Ovary (tissue), 7 donors: ENCODE measurements at regions not wholly inside any gene's neighbourhood (a gene's known extent, or its start where the extent isn't known, plus 50 kb on each side); places are given as distances from the start of the nearest gene placed in this dataset.
"Not testable (repeated sequence)": the region's sequence is repeated elsewhere in the genome, so short reads cannot be mapped to it uniquely, and the experiment has no call there.

Experiments used
- DNase-seq, 5 donors: peaks; one replicate each; pipeline ENCODE4 v3.0.0-alpha.2; 2019 to 2020
- H3K27ac ChIP-seq, 2 donors: fragments of 200-600 bp; one replicate each; pipeline versions ENCODE4 v1.5.1 to v1.8.0; 2019 to 2022
- H3K27me3 ChIP-seq: fragments of 200-600 bp; one replicate; pipeline ENCODE4 v1.8.0; 2022
- H3K36me3 ChIP-seq: fragments of 200-600 bp; sonication (generic); one replicate; pipeline ENCODE4 v1.5.1; 2019
- H3K4me1 ChIP-seq: one replicate; pipeline ENCODE4 v1.8.1; 2013; ENCODE audit warnings: mild to moderate bottlenecking, moderate library complexity; ENCODE audit not compliant: insufficient read depth
- H3K4me3 ChIP-seq: fragments of 200-600 bp; sonication (generic); one replicate; pipeline ENCODE4 v1.5.1; 2017
- H3K9me3 ChIP-seq, 2 donors: fragments of 200-600 bp in 1 of 2; sonication (generic) in 1 of 2; one replicate each; pipeline versions ENCODE4 v1.5.1 to v1.8.1; 2013 to 2019; ENCODE audit warnings: mild to moderate bottlenecking in 1 of 2, moderate library complexity in 1 of 2
- EP300 ChIP-seq: sonication (generic); formaldehyde crosslinking; IDR thresholded peaks from one replicate; pipeline ENCODE4 v1.6.1; 2017; ENCODE audit warnings: antibody characterized with exemption
- POLR2A ChIP-seq: fragments of 450-650 bp; IDR thresholded peaks from one replicate; pipeline ENCODE4 v1.6.1; 2017; ENCODE audit warnings: antibody characterized with exemption, mild to moderate bottlenecking, moderate library complexity
- WGBS, 3 donors: extraction: QIAGEN DNeasy Blood & Tissue Kit in 1 of 3; methylation state at CpG; one replicate each; pipeline versions ENCODE4 v1.1.5 to v1.1.7; 2013 to 2017; 5-methylcytosine and 5-hydroxymethylcytosine counted together
- intact Hi-C, 4 donors: fragments of 100-400 bp; cut with DNase I; formaldehyde crosslinking; loops; one replicate each; pipeline versions ENCODE4 v1.11.0 to v1.15.1; 2022 to 2023
- TF ChIP-seq, protein P1 (sequence below), 3 donors: fragments of 450-650 bp in 2 of 3; fragments of 200-600 bp in 1 of 3; IDR thresholded peaks; one replicate each; pipeline versions ENCODE4 v1.5.1 to v1.8.0; 2016 to 2022; ENCODE audit warnings: antibody characterized with exemption in 3 of 3, mild to moderate bottlenecking in 1 of 3
- donor health status: DM: no; HTN: no; CAD: no; lungs with moderate emphysema.
- donor health status: DM: no; HTN: no; CAD: no.
- donor health status: Bipolar disorder and iron deficiency.
- donor health status: DM: no; HTN: no; CAD: no.
- donor health status: DM: yes; HTN: yes; CAD: no.

DNA sequence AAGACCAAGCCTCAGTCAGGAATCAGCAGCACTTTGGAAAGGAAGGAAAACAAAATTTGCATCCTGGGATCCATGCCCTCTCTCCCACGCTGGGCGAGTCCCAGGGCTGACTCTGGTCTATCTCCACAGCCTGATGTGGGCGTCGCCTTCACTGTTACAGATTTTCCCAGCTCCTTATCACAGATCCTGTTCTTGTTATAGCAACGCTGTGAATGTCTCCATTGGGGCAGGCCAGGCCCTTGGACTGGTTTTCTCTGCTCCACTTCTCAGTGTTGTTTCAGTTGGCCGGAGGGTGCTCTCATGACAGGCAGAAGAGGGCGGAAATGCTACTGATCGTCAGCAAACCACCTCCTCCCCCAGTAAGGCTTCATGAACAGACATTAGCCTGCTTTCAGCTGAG lies 127.9 kb upstream of the CDH11 start:
- H3K9me3 ChIP-seq = no peaks in the 10 kb centered on the region
- intact Hi-C loops = no loop called here
- no peak overlapping the region for H3K4me3 ChIP-seq
- no peaks in the 10 kb centered on the region for H3K36me3 ChIP-seq
- no peaks in the 10 kb centered on the region for H3K4me1 ChIP-seq
- H3K27ac ChIP-seq = peak overlapping the region; percentile 9 to 66
- WGBS, 3 donors = 6 to 17% (median 8%) methylated on average over 8 of the region's 8 CpGs
- H3K27me3 ChIP-seq = no peaks in the 10 kb centered on the region
- TF ChIP-seq, protein P1, sequence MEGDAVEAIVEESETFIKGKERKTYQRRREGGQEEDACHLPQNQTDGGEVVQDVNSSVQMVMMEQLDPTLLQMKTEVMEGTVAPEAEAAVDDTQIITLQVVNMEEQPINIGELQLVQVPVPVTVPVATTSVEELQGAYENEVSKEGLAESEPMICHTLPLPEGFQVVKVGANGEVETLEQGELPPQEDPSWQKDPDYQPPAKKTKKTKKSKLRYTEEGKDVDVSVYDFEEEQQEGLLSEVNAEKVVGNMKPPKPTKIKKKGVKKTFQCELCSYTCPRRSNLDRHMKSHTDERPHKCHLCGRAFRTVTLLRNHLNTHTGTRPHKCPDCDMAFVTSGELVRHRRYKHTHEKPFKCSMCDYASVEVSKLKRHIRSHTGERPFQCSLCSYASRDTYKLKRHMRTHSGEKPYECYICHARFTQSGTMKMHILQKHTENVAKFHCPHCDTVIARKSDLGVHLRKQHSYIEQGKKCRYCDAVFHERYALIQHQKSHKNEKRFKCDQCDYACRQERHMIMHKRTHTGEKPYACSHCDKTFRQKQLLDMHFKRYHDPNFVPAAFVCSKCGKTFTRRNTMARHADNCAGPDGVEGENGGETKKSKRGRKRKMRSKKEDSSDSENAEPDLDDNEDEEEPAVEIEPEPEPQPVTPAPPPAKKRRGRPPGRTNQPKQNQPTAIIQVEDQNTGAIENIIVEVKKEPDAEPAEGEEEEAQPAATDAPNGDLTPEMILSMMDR (IDR thresholded peaks at IDR 0.05) = no peak
- no peak for TF ChIP-seq POLR2A
- no peak for TF ChIP-seq EP300
- DNase-seq = peak; percentile 76 to 85 (median 80)

DNA sequence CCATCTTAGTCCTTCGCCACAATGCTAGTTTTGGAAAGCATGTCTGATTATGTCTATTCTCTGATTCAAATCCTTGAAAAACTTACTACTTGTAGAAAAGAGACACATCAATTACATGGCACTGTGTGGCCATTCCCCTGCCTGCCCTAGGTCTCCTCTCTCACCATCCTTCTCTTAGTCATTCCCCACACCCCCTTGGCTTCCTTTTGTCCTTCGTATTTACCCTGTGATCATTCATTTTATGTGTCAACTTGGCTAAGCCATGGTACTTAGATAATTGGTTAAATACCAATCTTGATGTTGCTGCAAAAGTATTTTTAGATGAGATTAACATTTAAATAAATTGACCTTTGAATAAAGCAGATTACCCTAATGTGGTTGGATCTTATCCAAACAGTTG lies 122.9 kb upstream of the CDH11 start:
- no peak for DNase-seq
- WGBS, 3 donors = 68 to 75% (median 73%) methylated on average over 2 of the region's 2 CpGs
- Histone ChIP-seq H3K9me3 (no peaks in the 10 kb centered on the region), H3K36me3 (no peaks in the 10 kb centered on the region), H3K4me1 (no peaks in the 10 kb centered on the region), H3K27me3 (no peaks in the 10 kb centered on the region), H3K4me3 (no peak overlapping the region), H3K27ac (no peak overlapping the region)
- TF ChIP-seq POLR2A (no peak), EP300 (no peak)
- TF ChIP-seq, protein P1 (IDR thresholded peaks at IDR 0.05) = no peak
- intact Hi-C loops = no loop called here

DNA sequence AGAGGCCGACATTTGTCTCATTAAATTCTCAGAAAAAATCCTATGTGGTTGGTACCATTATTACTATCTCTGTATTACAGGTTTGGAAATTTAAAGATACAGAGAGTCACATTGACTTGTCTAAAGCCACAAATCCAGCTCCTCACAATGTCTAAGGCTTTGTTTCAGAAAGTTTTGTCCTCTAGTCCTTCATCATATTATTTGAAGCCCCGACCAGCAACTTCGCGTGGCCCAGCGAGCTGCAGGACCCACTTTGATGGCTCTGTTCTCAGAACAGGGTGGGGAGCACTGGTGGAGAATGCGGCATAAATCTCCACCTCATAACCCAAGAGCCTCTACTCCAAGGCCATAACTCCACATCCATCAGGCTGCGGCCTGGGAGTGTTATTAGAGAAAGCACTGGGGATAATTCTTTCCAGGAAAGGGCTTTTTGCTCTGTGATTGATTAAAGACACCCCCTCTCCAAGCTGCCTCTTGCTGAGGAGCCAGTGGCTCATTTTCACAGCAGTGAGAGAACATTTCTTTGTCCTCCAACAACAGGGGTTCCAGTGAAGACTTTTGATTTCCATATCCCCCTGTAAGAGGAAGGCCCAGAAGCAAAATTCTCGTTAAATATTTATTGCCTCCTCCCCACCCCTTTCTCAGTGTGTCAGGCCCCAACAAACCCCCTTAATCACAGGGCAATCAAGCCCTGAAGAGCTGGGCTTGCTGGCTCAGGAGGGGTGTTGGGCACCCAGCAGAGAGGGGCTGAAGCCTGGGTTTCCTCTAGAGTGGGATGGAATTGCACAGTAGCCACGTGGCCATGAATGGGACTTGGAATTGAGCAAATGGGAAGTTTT lies 113.7 kb upstream of the CDH11 start:
- 92 to 93% (median 93%) methylated on average over 9 of the region's 9 CpGs for WGBS, 3 donors
- no peak for TF ChIP-seq EP300
- TF ChIP-seq, protein P1 (IDR thresholded peaks at IDR 0.05) = no peak
- TF ChIP-seq POLR2A = no peak
- Histone ChIP-seq H3K9me3 (no peaks in the 10 kb centered on the region), H3K4me3 (no peak overlapping the region), H3K27ac (no peak overlapping the region), H3K36me3 (no peaks in the 10 kb centered on the region), H3K27me3 (no peaks in the 10 kb centered on the region), H3K4me1 (no peaks in the 10 kb centered on the region)
- intact Hi-C loops = no loop called here
- no peak for DNase-seq

DNA sequence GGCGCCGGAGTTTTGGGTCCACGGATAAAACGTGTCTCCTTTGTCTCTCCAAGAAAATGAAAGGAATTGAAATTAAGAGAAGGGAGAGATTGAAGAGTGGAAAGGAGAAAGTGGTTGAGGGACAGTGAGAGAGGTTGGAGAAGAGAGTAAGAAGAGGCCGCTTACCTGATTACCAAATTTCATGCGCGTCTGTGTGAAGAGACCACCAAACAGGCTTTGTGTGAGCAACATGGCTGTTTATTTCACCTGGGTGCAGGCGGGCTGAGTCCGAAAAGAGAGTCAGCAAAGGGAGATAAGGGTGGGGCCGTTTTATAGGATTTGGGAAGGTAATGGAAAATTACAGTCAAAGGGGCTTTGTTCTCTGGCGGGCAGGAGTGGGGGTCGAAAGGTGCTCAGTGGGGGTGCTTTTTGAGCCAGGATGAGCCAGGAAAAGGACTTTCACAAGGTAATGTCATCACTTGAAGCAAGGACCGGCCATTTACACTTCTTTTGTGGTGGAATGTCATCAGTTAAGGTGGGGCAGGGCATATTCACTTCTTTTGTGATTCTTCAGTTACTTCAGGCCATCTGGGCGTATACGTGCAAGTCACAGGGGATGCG lies 113.0 kb upstream of the CDH11 start:
- 94 to 96% (median 94%) methylated on average over 16 of the region's 16 CpGs for WGBS, 3 donors
- H3K27me3 ChIP-seq, H3K4me1 ChIP-seq, DNase-seq, intact Hi-C loops, H3K9me3 ChIP-seq, H3K36me3 ChIP-seq, H3K4me3 ChIP-seq, H3K27ac ChIP-seq: not testable (repeated sequence)

DNA sequence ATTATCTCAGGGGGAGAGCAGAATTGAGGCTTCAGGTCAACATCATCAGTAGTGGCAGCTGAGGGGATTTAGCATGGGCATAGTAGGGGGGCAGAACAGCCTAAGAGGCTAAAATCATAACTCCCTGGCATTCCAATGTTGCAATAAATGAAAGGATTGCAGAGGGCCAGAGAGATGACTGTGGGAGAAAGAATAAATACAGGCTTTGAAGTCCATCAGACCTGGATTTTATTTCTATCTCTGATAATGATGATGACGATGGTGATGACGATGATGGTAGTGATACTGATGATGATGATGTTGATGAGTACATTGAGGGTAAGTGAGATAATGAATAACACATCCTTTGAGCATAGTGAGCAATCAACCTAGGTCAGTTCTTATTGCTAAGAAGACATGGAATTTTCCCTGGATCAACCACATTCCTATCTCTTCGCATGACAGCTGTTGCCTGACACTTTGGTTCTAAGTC lies 107.4 kb upstream of the CDH11 start:
- no peaks in the 10 kb centered on the region for H3K9me3 ChIP-seq
- intact Hi-C loops = no loop called here
- no peak overlapping the region for H3K27ac ChIP-seq
- H3K4me1 ChIP-seq = no peaks in the 10 kb centered on the region
- H3K4me3 ChIP-seq = no peak overlapping the region
- no peaks in the 10 kb centered on the region for H3K27me3 ChIP-seq
- TF ChIP-seq, protein P1 (IDR thresholded peaks at IDR 0.05) = no peak
- no peak for TF ChIP-seq POLR2A
- no peak for TF ChIP-seq EP300
- WGBS, 3 donors = 89 to 94% (median 90%) methylated on average over 3 of the region's 3 CpGs
- DNase-seq = no peak
- no peaks in the 10 kb centered on the region for H3K36me3 ChIP-seq
